WTC11 (cell line): ENCODE measurements at regions not wholly inside any gene's neighbourhood (a gene's known extent, or its start where the extent isn't known, plus 50 kb on each side); places are given as distances from the start of the nearest gene placed in this dataset.

Experiments used
- ATF2 ChIP-seq: sonication (generic); formaldehyde crosslinking; IDR thresholded peaks from 2 replicates; pipeline ENCODE4 v1.8.1; 2022; ENCODE audit warnings: low read depth, missing genetic modification reagents, borderline replicate concordance
- ATF6 ChIP-seq: sonication (generic); formaldehyde crosslinking; IDR thresholded peaks from 2 replicates; pipeline ENCODE4 v1.8.1; 2023; ENCODE audit warnings: mild to moderate bottlenecking, missing genetic modification reagents
- CTCF ChIP-seq: fragments of 200-600 bp; IDR thresholded peaks from 2 replicates; pipeline ENCODE4 v1.8.0; 2022; ENCODE audit warnings: antibody characterized with exemption
- E2F1 ChIP-seq: sonication (generic); formaldehyde crosslinking; IDR thresholded peaks from 2 replicates; pipeline ENCODE4 v1.8.0; 2022; ENCODE audit warnings: mild to moderate bottlenecking, missing genetic modification reagents
- ERG ChIP-seq: fragments of 250-450 bp; sonication (Bioruptor Pico); IDR thresholded peaks from 2 replicates; pipeline ENCODE4 v1.8.0; 2021; ENCODE audit warnings: mild to moderate bottlenecking
- ESRRA ChIP-seq: sonication (generic); formaldehyde crosslinking; IDR thresholded peaks from 2 replicates; pipeline ENCODE4 v1.8.1; 2022; ENCODE audit warnings: mild to moderate bottlenecking, missing genetic modification reagents, borderline replicate concordance
- ETV6 ChIP-seq: sonication (generic); formaldehyde crosslinking; IDR thresholded peaks from 2 replicates; pipeline ENCODE4 v1.8.1; 2022; ENCODE audit warnings: mild to moderate bottlenecking, missing genetic modification reagents
- IRF2 ChIP-seq: sonication (generic); formaldehyde crosslinking; IDR thresholded peaks from 2 replicates; pipeline ENCODE4 v1.8.0; 2022; ENCODE audit warnings: low read depth, missing genetic modification reagents, borderline replicate concordance
- JUN ChIP-seq: sonication (generic); formaldehyde crosslinking; IDR thresholded peaks from 2 replicates; pipeline ENCODE4 v1.8.0; 2023; ENCODE audit warnings: mild to moderate bottlenecking, missing genetic modification reagents

GRCh38 chr4:80134936-80135701 lies 62.1 kb upstream of the ANTXR2 start:
- TF ChIP-seq ESRRA (CRISPR knock-in tag), result no peak
- no peak for TF ChIP-seq CTCF
- TF ChIP-seq E2F1 (CRISPR knock-in tag), result no peak
- TF ChIP-seq ETV6, result no peak
- no peak for TF ChIP-seq ATF2
- TF ChIP-seq IRF2, result no peak
- no peak for TF ChIP-seq JUN (CRISPR knock-in tag)
- TF ChIP-seq ATF6, result no peak
- TF ChIP-seq ERG (CRISPR knock-in tag), result no peak
